SK-N-SH (cell line): ENCODE measurements at regions not wholly inside any gene's neighbourhood (a gene's known extent, or its start where the extent isn't known, plus 50 kb on each side); places are given as distances from the start of the nearest gene placed in this dataset.

Experiments used
- CTCF ChIA-PET: fragments of 300-600, 350-600 bp; formaldehyde crosslinking; extraction: SDS; loops from one replicate; lab custom pipeline; 2021; lab: Yijun Ruan, JAX
- POLR2A ChIA-PET: fragments of 350-600 bp; sonication (Branson Sonifier 250); formaldehyde crosslinking; extraction: SDS; loops from one replicate; lab custom pipeline; 2020; ENCODE audit warnings: antibody characterized with exemption, inconsistent platforms; lab: Yijun Ruan, JAX
- DNase-seq: peaks from one replicate; pipeline ENCODE4 v3.0.0; 2012
- H2AFZ ChIP-seq: fragments of 200-600 bp; sonication (generic); 2 replicates; pipeline ENCODE4 v1.8.1; 2016; ENCODE audit warnings: antibody characterized with exemption, mild to moderate bottlenecking, low read depth
- H3F3A ChIP-seq: fragments of 200-600 bp; sonication (generic); replicated peaks from 2 replicates; pipeline ENCODE3; 2016; ENCODE audit warnings: antibody characterized with exemption, mild to moderate bottlenecking; ENCODE audit not compliant: insufficient read depth
- H3K27ac ChIP-seq, 2 experiments: fragments of 200-500 bp in 1 of 2; fragments of 200-600 bp in 1 of 2; sonication (Bioruptor generic) in 1 of 2; sonication (generic), shearing (Covaris generic) in 1 of 2; 2 replicates each; pipeline versions ENCODE4 v1.5.1 to v1.6.1; 2014 to 2016; ENCODE audit warnings: low read depth in 2 of 2, inconsistent platforms in 1 of 2, low read length in 1 of 2, mild to moderate bottlenecking in 1 of 2, mixed read lengths in 1 of 2
- H3K27me3 ChIP-seq: fragments of 200-600 bp; sonication (generic), shearing (Covaris generic); 2 replicates; pipeline ENCODE4 v1.6.1; 2016; ENCODE audit warnings: mixed run types; ENCODE audit not compliant: insufficient read depth
- H3K36me3 ChIP-seq, 2 experiments: fragments of 200-500 bp in 1 of 2; fragments of 200-600 bp in 1 of 2; sonication (Bioruptor generic) in 1 of 2; sonication (generic) in 1 of 2; replicated peaks in 1 of 2; 2 replicates each; pipeline versions ENCODE3 to v1.5.1; 2014 to 2016; ENCODE audit warnings: low read length in 1 of 2, mild to moderate bottlenecking in 1 of 2; ENCODE audit not compliant: insufficient read depth in 2 of 2, control insufficient read depth in 1 of 2
- H3K4me1 ChIP-seq, 2 experiments: fragments of 200-500 bp in 1 of 2; fragments of 200-600 bp in 1 of 2; sonication (Bioruptor generic) in 1 of 2; sonication (generic), shearing (Covaris generic) in 1 of 2; 2 replicates each; pipeline versions ENCODE4 v1.5.1 to v1.6.1; 2014 to 2016; ENCODE audit warnings: low read depth in 1 of 2, low read length in 1 of 2, mixed run types in 1 of 2; ENCODE audit not compliant: insufficient read depth in 2 of 2, control insufficient read depth in 1 of 2
- H3K4me2 ChIP-seq: fragments of 200-600 bp; sonication (generic), shearing (Covaris generic); 2 replicates; pipeline ENCODE4 v1.6.1; 2017; ENCODE audit warnings: mixed run types
- H3K4me3 ChIP-seq, 2 experiments: fragments of 200-500 bp in 1 of 2; fragments of 200-600 bp in 1 of 2; sonication (Bioruptor generic) in 1 of 2; sonication (generic), shearing (Covaris generic) in 1 of 2; 2 replicates each; pipeline versions ENCODE4 v1.5.1 to v1.8.1; 2014 to 2016; ENCODE audit warnings: low read depth in 2 of 2, inconsistent platforms in 1 of 2, low read length in 1 of 2, mild to moderate bottlenecking in 1 of 2, mixed read lengths in 1 of 2, moderate library complexity in 1 of 2
- H3K79me2 ChIP-seq: fragments of 200-600 bp; sonication (generic); 2 replicates; pipeline ENCODE4 v1.8.1; 2017; ENCODE audit warnings: mild to moderate bottlenecking; ENCODE audit not compliant: insufficient read depth
- H3K9ac ChIP-seq: fragments of 200-600 bp; sonication (generic); 2 replicates; pipeline ENCODE4 v1.6.1; 2017; ENCODE audit warnings: mixed run types
- H3K9me2 ChIP-seq: fragments of 200-600 bp; sonication (generic); 2 replicates; pipeline ENCODE4 v1.6.1; 2017; ENCODE audit warnings: mixed run types
- H3K9me3 ChIP-seq: fragments of 200-600 bp; sonication (generic); 2 replicates; pipeline ENCODE4 v1.6.1; 2017; ENCODE audit warnings: mixed run types, mild to moderate bottlenecking, moderate library complexity
- H4K20me1 ChIP-seq: fragments of 200-600 bp; sonication (generic); 2 replicates; pipeline ENCODE4 v1.6.1; 2017; ENCODE audit warnings: mild to moderate bottlenecking, mixed run types; ENCODE audit not compliant: insufficient read depth
- CHD2 ChIP-seq: fragments of 150-350 bp; IDR thresholded peaks from 2 replicates; pipeline ENCODE4 v1.6.1; 2018; ENCODE audit warnings: low read length; ENCODE audit not compliant: partially characterized antibody
- ELF1 ChIP-seq: IDR thresholded peaks from 2 replicates; pipeline ENCODE4 v1.4.0; 2012
- FOXJ3 ChIP-seq: sonication (generic); formaldehyde crosslinking; IDR thresholded peaks from 2 replicates; pipeline ENCODE4 v1.5.1; 2020; ENCODE audit warnings: mild to moderate bottlenecking, missing genetic modification reagents
- FOXM1 ChIP-seq: IDR thresholded peaks from 2 replicates; pipeline ENCODE4 v1.4.0; 2012; ENCODE audit warnings: low read depth, mild to moderate bottlenecking
- GATA2 ChIP-seq: sonication (generic); formaldehyde crosslinking; IDR thresholded peaks from 2 replicates; pipeline ENCODE4 v1.5.0; 2020; ENCODE audit warnings: mild to moderate bottlenecking, missing genetic modification reagents
- IRF3 ChIP-seq: fragments of 150-350 bp; IDR thresholded peaks from 2 replicates; pipeline ENCODE4 v1.6.1; 2016; ENCODE audit warnings: mild to moderate bottlenecking, low read depth, low read length
- JUND ChIP-seq: IDR thresholded peaks from 2 replicates; pipeline ENCODE4 v1.4.0; 2012
- MEF2A ChIP-seq: IDR thresholded peaks from 2 replicates; pipeline ENCODE4 v1.4.0; 2012; ENCODE audit warnings: low read depth, borderline replicate concordance
- MXI1 ChIP-seq: IDR thresholded peaks from 2 replicates; pipeline ENCODE4 v1.6.1; 2012; ENCODE audit warnings: mild to moderate bottlenecking, low read depth, low read length, improper control_type of control experiment
- NRF1 ChIP-seq: IDR thresholded peaks from 2 replicates; pipeline ENCODE4 v1.6.1; 2012; ENCODE audit warnings: low read depth, mild to moderate bottlenecking, low read length
- PBX3 ChIP-seq: IDR thresholded peaks from 2 replicates; pipeline ENCODE4; 2012
- POLR2AphosphoS5 ChIP-seq: IDR thresholded peaks from 2 replicates; pipeline ENCODE4 v1.6.1; 2012; ENCODE audit warnings: low read depth, low read length
- RAD21 ChIP-seq: IDR thresholded peaks from 2 replicates; pipeline ENCODE4 v1.6.1; 2012; ENCODE audit warnings: mild to moderate bottlenecking, low read length
- RFX5 ChIP-seq: IDR thresholded peaks from 2 replicates; pipeline ENCODE4 v1.6.1; 2012; ENCODE audit warnings: mild to moderate bottlenecking, improper control_type of control experiment, low read length
- TAF1 ChIP-seq: IDR thresholded peaks from 2 replicates; pipeline ENCODE4 v1.6.1; 2012; ENCODE audit warnings: low read depth, mild to moderate bottlenecking, low read length, moderate library complexity, borderline replicate concordance
- TEAD4 ChIP-seq: IDR thresholded peaks from 2 replicates; pipeline ENCODE4 v1.4.0; 2012; ENCODE audit warnings: mild to moderate bottlenecking, borderline replicate concordance; ENCODE audit not compliant: insufficient read depth
- YY1 ChIP-seq: IDR thresholded peaks from 2 replicates; pipeline ENCODE4 v1.4.0; 2012; ENCODE audit warnings: low read depth, mild to moderate bottlenecking
- WGBS: methylation state at CpG from one replicate; pipeline ENCODE4 v1.1.6; 2017; ENCODE audit warnings: low lambda C conversion rate; 5-methylcytosine and 5-hydroxymethylcytosine counted together
- TF ChIP-seq, protein P1 (sequence below): IDR thresholded peaks from 2 replicates; pipeline ENCODE4 v1.4.0; 2012; ENCODE audit warnings: low read depth
- TF ChIP-seq, protein P2 (sequence below): fragments of 200-600 bp; sonication (generic); IDR thresholded peaks from 2 replicates; pipeline ENCODE4 v1.6.1; 2017; ENCODE audit warnings: antibody characterized with exemption, mild to moderate bottlenecking, moderate library complexity
- TF ChIP-seq, protein P3 (sequence below): IDR thresholded peaks from 2 replicates; pipeline ENCODE4 v1.6.1; 2012; ENCODE audit warnings: mild to moderate bottlenecking, low read depth, low read length, moderate library complexity
- TF ChIP-seq, protein P4 (sequence below): fragments of 150-350 bp; IDR thresholded peaks from 2 replicates; pipeline ENCODE4 v1.6.1; 2017; ENCODE audit warnings: antibody characterized with exemption, low read length, low read depth, borderline replicate concordance

DNA sequence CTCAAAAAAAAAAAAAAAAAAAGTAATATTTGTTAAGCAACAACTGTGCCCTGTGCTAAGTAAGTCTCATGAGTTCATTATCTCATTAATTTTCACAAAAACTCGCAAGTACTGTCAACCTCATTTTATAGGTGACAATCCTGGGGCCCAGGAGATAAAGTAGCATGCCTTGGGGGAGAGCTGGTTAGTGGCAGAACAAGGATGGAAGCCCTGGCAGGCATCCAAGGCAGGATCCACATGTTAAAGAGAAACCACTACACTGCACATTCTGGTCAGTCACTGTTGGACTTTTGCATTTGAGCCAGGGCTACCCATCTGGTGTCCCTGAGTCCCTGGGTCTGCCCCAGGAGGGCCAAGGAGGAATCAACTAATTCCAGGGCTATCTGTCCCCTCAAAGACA lies 54.6 kb downstream of the ZFP36L2 start (continued):
- no peak for TF ChIP-seq IRF3

DNA sequence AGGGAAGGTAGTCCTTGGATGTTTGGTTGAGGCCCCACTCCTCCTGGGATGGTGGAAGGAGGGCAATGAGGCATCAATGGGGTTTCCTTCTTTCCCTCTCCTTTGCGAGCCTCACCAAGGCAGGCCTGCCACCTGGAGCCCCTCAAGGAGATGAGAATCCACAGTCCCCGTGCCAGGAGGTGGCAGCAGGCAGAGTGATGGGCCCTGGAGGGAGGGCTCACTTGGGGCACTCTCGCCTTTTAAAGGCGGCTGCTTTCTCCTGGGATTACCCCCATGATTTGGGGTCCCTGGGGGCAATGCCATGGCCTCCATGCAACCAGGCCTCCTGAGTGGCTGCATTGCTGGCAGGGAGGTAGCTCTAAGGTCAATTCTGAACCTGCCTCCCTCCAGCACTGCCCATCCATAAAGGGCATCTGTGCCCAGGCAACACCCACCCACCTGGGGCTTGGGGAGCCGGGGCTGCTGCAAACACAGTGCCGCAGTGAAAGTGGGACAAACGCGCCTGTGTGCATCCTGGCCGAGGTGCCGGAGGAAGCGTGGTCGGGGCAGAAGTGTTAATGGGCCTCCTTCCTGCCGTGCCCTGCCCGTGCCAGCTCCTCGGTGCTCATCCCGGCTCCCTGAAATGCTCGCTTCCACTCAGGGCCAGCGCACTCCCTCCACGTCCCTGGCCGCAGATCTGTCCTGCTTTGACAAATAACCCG lies 55.9 kb downstream of the ZFP36L2 start:
- Histone ChIP-seq H3K9me3 (0 out of 2 replicates have a peak, but pooled peaks cover 6% of the 10 kb centered on the region), H3K4me1 (peaks cover 14 to 27% of the 10 kb centered on the region in 2 experiments; a peak in 3 of 4 replicates), H3K4me2 (no peak overlapping the region), H3K27ac (no peak overlapping the region), H2AFZ (no peak overlapping the region), H4K20me1 (no peaks in the 10 kb centered on the region), H3K36me3 (no peaks in the 10 kb centered on the region), H3K9me2 (no peaks in the 10 kb centered on the region), H3K4me3 (no peak overlapping the region), H3K79me2 (no peaks in the 10 kb centered on the region), H3K27me3 (no peaks in the 10 kb centered on the region), H3K9ac (no peak overlapping the region)
- CTCF ChIA-PET = interaction anchor here (0.7 to 2.9 kb wide), 16 partner anchors 8 to 342 kb away, joined by 3 to 15 read pairs (median 4); no protein-coding TSS in a partner anchor
- POLR2A ChIA-PET = no interaction called here
- DNase-seq = no peak
- 98% methylated on average over 11 of the region's 21 CpGs for WGBS
- no peak for TF ChIP-seq ELF1
- TF ChIP-seq GATA2 (CRISPR knock-in tag) = no peak
- TF ChIP-seq, protein P1, sequence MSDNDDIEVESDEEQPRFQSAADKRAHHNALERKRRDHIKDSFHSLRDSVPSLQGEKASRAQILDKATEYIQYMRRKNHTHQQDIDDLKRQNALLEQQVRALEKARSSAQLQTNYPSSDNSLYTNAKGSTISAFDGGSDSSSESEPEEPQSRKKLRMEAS = no peak
- TF ChIP-seq TAF1 = no peak
- TF ChIP-seq, protein P2, sequence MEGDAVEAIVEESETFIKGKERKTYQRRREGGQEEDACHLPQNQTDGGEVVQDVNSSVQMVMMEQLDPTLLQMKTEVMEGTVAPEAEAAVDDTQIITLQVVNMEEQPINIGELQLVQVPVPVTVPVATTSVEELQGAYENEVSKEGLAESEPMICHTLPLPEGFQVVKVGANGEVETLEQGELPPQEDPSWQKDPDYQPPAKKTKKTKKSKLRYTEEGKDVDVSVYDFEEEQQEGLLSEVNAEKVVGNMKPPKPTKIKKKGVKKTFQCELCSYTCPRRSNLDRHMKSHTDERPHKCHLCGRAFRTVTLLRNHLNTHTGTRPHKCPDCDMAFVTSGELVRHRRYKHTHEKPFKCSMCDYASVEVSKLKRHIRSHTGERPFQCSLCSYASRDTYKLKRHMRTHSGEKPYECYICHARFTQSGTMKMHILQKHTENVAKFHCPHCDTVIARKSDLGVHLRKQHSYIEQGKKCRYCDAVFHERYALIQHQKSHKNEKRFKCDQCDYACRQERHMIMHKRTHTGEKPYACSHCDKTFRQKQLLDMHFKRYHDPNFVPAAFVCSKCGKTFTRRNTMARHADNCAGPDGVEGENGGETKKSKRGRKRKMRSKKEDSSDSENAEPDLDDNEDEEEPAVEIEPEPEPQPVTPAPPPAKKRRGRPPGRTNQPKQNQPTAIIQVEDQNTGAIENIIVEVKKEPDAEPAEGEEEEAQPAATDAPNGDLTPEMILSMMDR = no peak
- no peak for TF ChIP-seq RFX5
- TF ChIP-seq MEF2A = no peak
- TF ChIP-seq CHD2 = no peak
- TF ChIP-seq POLR2AphosphoS5 = no peak
- TF ChIP-seq, protein P3, sequence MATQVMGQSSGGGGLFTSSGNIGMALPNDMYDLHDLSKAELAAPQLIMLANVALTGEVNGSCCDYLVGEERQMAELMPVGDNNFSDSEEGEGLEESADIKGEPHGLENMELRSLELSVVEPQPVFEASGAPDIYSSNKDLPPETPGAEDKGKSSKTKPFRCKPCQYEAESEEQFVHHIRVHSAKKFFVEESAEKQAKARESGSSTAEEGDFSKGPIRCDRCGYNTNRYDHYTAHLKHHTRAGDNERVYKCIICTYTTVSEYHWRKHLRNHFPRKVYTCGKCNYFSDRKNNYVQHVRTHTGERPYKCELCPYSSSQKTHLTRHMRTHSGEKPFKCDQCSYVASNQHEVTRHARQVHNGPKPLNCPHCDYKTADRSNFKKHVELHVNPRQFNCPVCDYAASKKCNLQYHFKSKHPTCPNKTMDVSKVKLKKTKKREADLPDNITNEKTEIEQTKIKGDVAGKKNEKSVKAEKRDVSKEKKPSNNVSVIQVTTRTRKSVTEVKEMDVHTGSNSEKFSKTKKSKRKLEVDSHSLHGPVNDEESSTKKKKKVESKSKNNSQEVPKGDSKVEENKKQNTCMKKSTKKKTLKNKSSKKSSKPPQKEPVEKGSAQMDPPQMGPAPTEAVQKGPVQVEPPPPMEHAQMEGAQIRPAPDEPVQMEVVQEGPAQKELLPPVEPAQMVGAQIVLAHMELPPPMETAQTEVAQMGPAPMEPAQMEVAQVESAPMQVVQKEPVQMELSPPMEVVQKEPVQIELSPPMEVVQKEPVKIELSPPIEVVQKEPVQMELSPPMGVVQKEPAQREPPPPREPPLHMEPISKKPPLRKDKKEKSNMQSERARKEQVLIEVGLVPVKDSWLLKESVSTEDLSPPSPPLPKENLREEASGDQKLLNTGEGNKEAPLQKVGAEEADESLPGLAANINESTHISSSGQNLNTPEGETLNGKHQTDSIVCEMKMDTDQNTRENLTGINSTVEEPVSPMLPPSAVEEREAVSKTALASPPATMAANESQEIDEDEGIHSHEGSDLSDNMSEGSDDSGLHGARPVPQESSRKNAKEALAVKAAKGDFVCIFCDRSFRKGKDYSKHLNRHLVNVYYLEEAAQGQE = no peak
- no peak for TF ChIP-seq NRF1
- TF ChIP-seq RAD21 = no peak
- no peak for TF ChIP-seq TEAD4
- TF ChIP-seq, protein P4, sequence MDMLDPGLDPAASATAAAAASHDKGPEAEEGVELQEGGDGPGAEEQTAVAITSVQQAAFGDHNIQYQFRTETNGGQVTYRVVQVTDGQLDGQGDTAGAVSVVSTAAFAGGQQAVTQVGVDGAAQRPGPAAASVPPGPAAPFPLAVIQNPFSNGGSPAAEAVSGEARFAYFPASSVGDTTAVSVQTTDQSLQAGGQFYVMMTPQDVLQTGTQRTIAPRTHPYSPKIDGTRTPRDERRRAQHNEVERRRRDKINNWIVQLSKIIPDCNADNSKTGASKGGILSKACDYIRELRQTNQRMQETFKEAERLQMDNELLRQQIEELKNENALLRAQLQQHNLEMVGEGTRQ = no peak
- no peak for TF ChIP-seq FOXM1
- TF ChIP-seq YY1 = no peak
- TF ChIP-seq PBX3 = no peak
- no peak for TF ChIP-seq JUND
- TF ChIP-seq MXI1 = no peak
- TF ChIP-seq FOXJ3 = no peak
- TF ChIP-seq, all 33 proteins: peak for 0
- H3F3A ChIP-seq = no peaks in the 10 kb centered on the region
